Activated CD8-positive, alpha-beta memory T cell treated with anti-CD3 and anti-CD28 coated beads for 36 hours (primary cell): ENCODE measurements at regions not wholly inside any gene's neighbourhood (a gene's known extent, or its start where the extent isn't known, plus 50 kb on each side); places are given as distances from the start of the nearest gene placed in this dataset.
"Not testable (repeated sequence)": the region's sequence is repeated elsewhere in the genome, so short reads cannot be mapped to it uniquely, and the experiment has no call there.

Source experiments
- CTCF ChIA-PET: fragments of 350-600 bp; sonication (Branson Sonifier 250); formaldehyde crosslinking; loops from one replicate; lab custom pipeline; 2021; ENCODE audit warnings: antibody characterized with exemption; lab: Charles Lee
- POLR2A ChIA-PET: fragments of 350-600 bp; sonication (Branson Sonifier 250); formaldehyde crosslinking; loops from one replicate; lab custom pipeline; 2021; ENCODE audit warnings: antibody characterized with exemption; lab: Charles Lee

DNA sequence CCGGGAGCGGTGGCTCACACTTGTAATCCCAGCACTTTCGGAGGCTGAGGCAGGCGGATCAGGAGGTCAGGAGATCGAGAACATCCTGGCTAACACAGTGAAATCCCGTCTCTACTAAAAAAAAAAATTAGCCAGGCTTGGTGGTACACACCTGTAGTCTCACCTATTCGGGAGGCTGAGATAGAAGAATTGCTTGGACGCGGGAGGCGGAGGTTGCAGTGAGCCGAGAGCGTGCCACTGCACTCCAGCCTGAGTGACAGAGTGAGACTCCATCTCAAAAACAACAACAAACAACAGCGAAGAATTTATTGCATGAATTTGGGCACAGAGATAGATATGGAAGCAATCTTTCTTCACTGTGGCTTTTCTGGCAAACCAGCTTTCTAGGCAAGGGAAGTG is 432.9 kb downstream of the STK39 start:
- POLR2A ChIA-PET, CTCF ChIA-PET: not testable (repeated sequence)

DNA sequence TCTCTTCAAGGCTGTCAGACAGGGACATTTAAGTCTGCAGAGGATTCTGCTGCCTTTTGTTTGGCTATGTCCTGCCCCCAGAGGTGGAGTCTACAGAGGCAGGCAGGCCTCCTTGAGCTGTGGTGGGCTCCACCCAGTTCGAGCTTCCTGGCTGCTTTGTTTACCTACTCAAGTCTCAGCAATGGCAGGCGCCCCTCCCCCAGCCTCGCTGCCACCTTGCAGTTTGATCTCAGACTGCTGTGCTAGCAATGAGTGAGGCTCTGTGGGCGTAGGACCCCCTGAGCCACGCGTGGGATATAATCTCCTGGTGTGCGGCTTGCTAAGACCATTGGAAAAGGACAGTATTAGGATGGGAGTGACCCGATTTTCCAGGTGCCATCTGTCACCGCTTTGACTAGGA is 437.6 kb downstream of the STK39 start:
- POLR2A ChIA-PET, CTCF ChIA-PET: not testable (repeated sequence)

DNA sequence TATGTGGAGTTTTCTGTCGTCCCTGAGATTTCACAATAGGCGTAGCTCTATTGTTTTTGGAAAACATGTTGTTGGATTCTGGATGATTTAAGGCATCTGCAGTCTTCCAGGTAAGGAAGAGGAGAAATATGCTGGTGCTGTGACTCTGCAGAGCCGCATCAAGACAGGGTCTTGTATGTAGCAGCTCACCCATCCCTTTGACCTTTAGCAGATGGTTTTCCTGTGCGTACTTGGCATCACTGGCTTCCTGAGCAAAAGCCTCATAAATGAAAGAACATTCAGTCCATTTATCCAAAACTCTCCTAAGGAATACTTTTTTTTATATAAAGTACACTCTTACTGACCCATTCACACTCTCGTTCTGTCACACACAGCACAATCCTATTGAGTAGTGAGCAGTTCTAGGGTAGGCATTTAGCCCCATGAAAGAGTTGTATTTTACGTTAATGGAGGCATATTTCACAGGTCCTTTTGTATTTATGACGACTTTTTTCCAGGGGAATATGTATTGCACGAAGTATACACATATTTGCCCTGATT is 443.9 kb downstream of the STK39 start:
- CTCF ChIA-PET = no interaction called here
- POLR2A ChIA-PET = no interaction called here

DNA sequence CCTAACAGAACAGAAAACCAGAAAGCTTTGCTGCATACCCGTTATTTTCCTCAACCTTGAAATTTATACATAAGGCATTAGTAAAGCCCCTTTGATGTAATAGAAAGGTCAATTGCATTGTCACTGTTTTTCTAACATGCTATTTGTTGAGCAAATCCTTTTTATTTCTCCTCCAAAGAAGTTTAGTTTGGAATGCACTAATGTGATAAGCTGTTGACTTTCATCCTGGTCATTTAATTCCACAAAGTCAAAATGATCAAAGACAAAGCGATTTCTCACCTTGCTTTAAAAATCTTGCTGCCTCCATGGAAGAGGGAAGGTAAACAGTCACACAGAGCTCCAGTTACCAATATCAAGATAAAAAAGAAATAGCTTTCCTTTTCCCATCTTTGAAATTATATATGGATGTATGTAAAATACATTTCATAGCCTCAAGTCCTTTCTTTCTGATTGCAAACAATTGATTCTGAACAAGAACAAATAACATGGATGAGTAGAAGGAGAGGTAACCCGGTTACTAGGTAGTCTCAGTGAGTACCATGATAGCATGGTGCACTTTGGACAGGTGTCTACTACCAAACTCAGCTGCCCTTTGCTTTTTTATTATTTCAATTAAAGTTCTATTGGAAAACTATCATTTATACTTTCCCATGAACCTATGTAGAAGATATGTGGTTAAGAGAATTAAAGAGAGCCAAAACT is 452.7 kb downstream of the STK39 start:
- ChIA-PET POLR2A (no interaction called here), CTCF (no interaction called here)

DNA sequence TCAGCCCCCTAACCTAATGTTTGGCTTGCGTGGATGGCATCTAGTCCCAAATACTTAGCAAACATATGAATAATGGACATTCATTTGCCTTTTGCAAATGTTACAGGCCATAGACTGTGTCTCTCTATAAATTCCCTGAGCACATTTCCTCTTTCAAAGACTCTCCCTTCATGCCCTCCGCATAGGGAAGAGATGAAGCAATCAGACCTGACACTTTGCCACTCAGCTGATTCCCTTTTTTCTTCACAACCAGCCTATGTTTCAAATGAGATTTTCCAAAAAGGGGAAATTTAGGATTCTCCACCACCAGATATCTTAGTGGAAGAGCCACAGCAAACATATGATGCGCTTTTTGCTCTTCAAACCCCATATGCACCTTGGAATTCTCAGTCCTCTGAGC is 453.7 kb downstream of the STK39 start:
- ChIA-PET POLR2A (no interaction called here), CTCF (no interaction called here)

DNA sequence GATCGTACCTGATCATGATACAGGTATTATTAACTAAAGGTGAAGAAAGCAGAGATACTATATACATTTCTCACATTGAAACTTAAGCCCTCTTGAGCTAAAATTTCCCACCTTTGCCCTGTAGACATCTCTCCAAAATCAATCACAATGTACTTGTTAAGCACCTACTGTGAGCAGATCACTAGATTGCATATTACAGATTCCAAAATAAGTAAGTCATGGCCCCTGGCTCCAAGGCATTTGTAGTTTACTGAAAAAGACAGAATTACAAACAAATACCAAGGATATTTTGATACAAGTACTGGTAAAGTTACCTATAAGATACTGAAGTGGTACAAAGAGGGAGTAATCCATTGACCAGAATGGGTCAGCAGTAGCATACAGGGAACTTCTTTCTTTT is 455.3 kb downstream of the STK39 start:
- CTCF ChIA-PET = no interaction called here

DNA sequence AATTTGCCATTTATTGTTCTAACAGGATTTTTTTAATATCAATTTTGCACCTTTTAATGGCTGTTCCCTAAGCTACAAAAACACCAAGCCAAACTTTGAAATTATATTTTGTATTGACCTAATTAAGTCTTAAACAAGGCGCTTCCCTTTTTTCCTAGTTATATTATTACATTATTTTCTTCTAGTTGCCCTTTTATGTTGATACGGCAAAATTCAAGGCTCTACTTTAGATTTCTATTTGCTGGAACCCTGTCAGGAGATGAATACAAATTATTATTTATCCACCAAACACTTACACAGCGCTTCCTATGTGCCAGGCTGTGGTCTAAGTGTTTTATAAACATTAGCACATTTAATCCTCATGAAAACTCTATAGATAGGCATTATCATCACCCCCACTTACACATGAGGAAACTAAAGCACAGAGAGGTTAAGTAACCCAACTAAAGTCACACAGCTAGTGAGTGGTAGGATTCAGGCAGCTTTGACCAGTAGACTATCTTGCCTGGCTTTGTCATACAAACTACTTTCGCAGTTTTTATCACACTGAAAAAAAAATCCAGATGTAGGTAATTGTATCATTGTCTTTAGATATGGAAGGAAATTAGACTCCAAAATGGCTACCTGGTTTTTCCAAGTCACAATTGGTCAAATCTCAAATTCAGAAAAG is 456.5 kb downstream of the STK39 start:
- CTCF ChIA-PET = no interaction called here
- POLR2A ChIA-PET = no interaction called here

More for the DNA sequence above, 455.3 kb downstream of the STK39 start:
- POLR2A ChIA-PET = no interaction called here

DNA sequence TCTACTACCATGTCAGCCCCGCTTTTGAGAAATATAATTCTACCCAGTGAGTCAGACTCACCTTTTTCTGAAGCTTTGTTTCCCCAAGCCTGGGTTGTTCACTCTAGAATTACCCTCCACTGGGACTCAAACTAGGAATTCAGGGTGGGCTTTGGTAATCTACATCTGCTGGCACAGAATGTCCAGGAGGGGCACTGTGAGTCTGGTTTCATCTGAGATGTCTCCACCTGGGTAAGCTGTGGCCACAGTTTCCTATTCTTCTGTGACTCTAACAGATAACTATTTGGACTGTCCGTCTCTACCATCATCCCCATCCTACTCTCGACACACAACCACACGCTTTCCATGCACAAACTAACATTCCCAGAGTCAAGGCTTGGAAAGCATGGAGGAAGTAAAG is 457.2 kb downstream of the STK39 start:
- CTCF ChIA-PET = no interaction called here

DNA sequence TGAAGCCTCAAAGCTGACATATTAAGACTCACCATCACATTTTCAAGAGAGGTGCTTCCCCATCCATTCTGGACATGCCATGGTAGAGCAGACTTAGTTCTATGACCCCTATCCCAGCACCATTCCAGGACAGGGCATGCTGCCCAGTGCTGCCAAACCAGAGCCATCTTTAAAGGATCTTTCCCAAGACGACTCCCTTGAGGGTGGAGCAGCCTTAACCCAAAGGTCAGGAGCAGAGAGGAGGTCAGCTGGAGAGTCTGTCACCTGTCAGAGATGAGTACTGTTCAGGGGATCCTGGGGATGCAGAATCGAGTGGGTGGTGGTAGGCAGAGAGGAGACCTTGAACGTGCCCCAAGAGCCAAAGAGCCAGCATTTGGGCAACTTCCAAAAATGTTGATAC is 459.8 kb downstream of the STK39 start:
- ChIA-PET CTCF (no interaction called here), POLR2A (no interaction called here)

More for the DNA sequence above, 457.2 kb downstream of the STK39 start:
- POLR2A ChIA-PET = no interaction called here

DNA sequence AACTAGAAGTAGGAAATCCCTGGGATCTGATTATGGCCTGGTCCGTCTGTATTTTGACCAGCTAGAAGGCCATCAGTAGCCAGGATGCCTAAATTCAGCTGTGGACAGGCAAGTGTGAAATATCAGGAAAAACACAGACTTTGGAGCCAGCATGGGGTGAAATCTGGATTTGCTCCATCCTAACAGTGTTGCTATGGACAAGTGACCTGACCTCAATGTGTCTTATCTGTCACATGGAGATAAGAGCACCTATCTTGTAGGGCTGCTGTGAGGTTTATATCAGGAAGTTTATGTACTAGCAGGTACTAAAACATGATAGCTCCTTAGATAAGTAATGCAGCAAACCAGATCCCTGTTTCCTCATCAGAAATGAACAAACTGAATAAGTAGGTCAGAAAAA is 460.4 kb downstream of the STK39 start:
- POLR2A ChIA-PET = no interaction called here

DNA sequence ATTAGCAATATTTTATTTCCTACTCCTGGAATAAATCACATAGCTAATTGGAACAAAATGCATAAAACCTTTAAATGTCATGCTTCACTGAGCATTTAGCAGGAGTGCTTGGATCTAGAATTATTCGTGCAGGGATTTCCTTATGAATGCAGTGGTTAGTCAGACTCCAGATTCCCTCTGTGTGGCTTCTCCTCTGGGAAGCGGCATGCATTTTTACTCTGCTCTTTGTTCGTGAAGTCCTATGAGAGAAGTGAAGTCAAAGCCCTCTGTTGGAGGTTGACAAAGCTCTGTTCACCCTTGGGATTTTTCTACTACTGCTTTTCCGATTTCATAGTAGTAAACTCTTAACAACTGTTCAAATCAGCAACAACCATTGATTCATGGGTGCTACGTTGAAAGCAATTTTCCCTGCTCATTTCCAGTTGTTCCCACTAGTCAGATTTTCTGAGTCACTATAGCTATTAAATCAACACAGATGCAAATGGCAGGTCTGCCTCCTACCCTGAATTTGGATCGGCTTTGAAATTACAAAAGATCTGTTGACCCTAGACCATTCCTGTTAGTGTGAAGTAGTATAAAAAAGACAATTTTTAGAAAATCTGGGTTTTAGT is 461.7 kb downstream of the STK39 start:
- POLR2A ChIA-PET = no interaction called here

More for the DNA sequence above, 460.4 kb downstream of the STK39 start:
- CTCF ChIA-PET = no interaction called here

DNA sequence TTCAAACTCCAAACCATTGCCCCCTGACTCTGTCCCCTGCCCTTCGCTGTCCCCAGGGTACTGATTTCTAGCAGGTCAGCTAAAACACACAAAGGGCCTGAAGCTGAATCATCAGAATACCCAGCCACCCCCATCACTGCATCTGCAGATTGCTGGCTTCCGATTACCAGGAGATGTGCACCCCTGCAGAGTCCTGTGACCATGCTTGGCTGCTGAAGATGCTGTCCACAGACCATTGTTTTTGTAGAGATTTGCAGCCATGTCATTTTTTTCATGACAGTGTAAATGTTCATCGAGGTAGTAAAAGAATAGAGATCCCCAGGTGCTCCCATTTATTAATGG is 463.3 kb downstream of the STK39 start:
- CTCF ChIA-PET = no interaction called here
- POLR2A ChIA-PET = no interaction called here

More for the DNA sequence above, 461.7 kb downstream of the STK39 start:
- CTCF ChIA-PET = interaction anchor here (1.3 kb wide), 1 partner anchor 11 kb away, joined by 3 read pairs; no protein-coding TSS in a partner anchor

DNA sequence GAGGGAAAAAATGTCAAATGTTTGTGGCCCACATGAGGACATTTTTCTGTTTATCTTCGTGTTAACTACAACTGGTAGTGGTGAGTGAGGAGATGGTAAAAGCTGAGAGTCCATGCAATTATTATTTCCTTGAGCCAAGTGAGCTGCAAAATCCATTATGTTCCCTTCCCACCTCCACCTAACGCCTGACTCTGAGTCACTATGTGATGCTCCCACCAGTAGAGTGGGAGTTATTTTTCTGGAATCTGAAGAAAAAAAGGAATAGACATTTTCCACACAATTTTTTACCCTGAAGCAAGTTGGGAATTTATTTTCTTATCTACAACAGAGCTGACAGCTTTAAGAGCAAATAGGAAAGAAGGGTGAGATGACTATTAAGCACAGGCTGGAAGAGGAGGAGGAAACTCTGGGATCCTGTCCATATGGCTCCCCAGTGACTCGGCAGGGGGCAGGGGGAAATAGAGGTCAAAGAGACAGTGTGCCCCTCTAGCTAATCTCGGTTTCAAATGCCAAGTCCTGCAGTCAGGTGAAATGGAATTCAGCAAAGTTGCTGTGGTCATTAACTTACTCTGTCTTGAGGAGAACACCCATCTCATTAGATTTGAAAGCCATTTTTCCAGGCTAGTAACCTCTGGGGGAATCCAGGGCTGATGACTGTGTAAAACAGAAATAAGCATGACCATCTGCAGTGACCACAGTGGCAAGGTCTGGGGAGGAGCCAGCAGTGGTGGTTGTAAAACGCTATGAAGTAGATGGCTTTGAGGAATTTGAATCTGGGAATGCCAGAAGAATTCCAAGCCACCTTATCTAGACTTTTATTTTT is 463.9 kb downstream of the STK39 start:
- CTCF ChIA-PET = no interaction called here
- POLR2A ChIA-PET = no interaction called here

DNA sequence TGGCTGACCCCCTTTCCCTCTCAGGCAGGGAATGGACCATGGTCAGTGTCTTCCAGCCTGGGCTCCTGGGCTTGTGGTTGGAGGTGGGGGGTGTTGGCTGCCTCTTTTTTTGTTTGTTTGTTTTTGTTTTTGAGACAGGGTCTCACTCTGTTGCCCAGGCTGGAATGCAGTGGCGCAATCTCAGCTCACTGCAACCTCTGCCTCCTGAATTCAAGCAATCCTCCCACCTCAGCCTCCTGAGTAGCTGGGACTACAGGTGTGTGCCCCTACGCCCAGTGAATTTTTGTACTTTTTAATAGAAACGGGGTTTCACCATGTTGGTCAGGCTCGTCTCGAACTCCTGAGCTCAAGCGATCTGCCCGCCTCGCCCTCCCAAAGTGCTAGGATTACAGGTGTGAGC is 465.8 kb downstream of the STK39 start:
- CTCF ChIA-PET, POLR2A ChIA-PET: not testable (repeated sequence)

DNA sequence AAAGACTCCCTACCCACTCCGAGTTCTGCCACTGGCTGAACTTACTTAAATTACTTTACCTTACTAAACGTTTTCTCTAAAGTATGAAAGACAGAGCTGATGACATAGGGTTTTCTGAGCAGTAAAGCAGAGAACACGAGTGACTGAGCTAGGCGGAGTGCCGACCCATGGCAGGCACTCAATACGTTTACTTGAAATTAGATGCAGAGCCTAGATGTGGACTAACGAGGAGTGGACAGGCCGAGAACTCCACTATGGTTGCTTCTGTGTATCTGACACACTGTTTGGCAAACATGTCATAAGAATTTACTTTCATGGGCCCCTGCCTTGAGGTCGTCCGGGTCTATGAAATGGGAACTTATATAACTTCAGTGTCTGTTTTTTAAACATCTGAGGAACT is 471.0 kb downstream of the STK39 start:
- CTCF ChIA-PET = no interaction called here
- POLR2A ChIA-PET = no interaction called here

DNA sequence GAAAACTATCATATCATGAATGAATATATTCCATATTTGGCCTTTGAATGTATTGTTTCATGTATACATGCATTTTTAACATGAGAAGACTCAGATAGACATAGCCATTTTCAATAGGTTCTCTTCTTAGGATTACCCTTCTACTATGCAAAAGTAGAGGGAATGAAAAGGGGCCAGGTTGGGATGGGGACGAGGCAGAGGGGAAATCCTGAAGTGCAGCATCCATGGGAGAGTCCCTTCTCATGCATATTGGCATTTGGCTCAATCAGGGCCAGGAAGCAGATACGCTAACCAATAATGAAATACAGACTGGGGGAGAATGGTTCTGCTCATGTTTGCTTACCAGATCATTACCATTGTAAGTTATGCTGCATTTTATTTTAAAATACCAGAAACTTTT is 475.8 kb downstream of the STK39 start:
- ChIA-PET CTCF (no interaction called here), POLR2A (no interaction called here)

DNA sequence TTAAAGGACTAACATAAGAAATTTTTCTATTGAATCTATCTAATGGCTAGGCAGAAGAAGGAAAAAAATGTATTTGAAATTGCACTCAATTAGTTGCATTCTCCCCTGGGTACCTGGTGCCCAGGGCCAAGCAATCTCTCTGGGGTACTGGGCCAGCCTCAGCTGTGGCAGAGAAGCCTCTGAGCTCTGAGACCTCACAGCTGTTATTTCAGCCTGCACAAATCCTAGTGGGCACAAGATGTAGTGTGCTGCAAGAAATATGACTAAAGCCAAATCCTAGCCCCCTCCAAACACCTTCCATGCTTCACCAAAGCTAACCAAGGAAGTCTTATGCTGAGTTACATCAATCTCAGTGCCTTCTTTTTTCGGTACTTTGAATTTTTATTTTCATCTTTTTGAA is 478.4 kb downstream of the STK39 start:
- ChIA-PET CTCF (no interaction called here), POLR2A (no interaction called here)

DNA sequence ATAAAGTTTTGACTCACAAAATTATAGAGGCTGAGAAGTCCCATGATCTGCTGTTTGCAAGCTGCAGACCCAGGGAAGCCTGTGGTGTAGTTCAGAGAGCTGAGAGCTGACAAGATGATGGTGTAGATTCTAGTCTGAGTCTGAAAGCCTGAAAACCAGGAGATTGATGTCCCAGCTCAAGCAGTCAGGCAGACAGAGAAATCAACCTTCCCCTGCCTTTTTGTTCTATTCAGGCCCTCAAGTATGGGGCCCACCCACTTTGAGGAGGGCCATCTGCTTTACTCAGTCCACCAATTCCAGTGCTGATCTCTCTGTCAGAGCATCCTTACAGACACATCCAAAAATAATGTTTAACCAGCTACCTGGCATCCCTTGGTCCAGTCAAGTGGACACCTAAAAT is 479.6 kb downstream of the STK39 start:
- POLR2A ChIA-PET = no interaction called here
- CTCF ChIA-PET = no interaction called here

DNA sequence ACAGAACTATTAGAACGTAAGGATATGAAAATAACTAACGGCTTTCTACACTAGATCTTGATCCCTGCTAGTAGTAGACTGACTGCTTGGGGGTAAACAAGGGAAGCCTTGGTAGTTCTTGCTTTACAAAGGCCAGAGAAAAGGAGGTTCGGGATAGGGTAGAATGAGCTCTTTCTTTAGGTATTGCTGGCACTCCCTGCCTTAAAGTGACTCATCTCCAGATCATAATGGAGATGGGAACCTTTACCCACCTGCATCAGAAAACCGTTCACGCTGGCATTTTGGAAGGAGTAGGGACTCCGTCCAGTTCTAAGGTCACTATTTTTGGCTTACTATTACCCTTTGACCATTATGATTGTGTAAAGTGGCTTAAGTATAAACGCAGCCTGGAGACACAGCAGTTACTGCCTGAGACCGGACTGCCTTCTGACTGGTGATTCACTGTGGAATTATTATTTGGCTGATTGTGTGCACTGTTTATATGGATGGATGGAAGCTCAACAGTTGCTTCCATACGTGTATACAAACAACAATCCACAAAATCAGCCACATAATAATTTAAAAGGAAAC is 482.5 kb downstream of the STK39 start:
- CTCF ChIA-PET = no interaction called here
- POLR2A ChIA-PET = no interaction called here
